Cardiac septum (tissue), 1 donor: ENCODE measurements at regions not wholly inside any gene's neighbourhood (a gene's known extent, or its start where the extent isn't known, plus 50 kb on each side); places are given as distances from the start of the nearest gene placed in this dataset.

ENCODE experiments used
- DNase-seq: peaks from one replicate; pipeline ENCODE4 v3.0.0-alpha.2; 2020; ENCODE audit warnings: low spot score
- intact Hi-C: fragments of 100-400 bp; cut with DNase I; formaldehyde crosslinking; loops from one replicate; pipeline ENCODE4 v1.14.0; 2022
- donor health status: DM: no; HTN: no; CAD: no.

DNA sequence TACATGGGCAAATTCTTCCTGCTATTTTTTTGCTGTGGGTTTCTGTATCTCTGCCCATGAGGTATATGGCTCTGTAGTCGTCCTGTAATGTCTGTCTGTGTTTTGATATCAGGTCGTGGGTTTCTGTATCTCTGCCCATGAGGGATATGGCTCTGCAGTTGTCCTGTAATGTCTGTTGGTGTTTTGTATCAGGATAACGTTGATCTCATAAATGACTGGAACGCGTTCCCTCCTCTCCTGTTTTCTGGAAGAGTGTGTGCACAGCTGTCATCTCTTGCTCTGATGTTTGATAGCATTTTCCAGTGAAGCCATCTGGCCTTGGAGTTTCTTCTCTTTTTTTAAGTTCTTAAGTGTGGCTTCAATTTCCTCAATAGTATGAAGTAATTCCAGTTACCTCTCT is 57.2 kb downstream of the SOX1 start:
- intact Hi-C loops, result no loop called here
- no peak for DNase-seq

DNA sequence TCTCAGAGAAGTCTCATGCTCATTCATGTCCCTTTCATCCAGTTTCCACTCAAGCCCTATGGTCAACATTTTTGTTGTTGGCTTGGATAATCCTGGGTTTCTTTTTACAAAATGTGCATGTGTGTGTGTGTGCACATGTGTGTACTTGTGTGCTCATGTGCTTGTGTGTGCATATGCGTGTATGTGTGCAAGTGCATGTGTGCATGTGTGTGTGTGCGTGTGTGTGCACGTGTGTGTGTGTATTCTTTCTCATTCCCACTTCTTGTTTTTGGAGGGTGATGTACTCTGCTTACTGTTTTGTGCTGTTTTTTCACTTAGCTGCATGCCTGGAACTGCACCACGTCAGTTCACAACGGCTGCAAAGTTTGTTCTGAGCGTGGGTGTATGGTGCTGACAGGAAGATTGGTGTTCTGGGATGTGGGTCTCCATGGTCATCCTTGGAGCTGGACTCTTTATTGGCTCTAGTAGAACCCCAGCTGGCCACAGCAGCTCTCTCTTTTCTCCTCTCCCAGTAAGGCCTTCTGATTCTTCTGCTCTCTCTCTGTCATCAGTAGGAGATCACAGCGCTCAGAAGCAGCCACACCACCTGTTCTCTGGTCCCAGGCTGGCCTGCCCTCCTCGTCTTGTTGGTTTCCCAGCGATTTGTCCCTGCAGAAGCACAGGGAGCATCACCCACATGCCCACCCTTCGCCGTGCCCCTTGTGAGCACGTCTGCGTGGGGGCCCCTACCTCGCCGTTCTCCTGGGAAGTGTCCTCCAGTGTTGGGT is 60.8 kb downstream of the SOX1 start:
- DNase-seq, result peak; percentile 57
- intact Hi-C loops, result no loop called here

DNA sequence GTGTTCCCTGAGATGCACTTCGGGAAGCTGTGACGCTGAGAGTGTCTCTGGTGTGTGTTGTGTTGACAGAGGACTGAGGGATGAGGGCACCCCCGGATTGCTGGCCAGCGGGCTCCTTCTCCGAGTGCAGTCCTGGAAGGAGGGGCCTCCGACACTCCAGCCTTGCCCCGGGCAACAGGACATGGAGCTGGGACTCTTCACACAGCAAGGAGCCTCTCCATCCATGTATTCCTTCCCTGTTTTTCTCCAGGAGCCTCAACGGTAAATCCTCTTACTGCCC is 61.3 kb downstream of the SOX1 start:
- intact Hi-C loops, result no loop called here
- no peak for DNase-seq

DNA sequence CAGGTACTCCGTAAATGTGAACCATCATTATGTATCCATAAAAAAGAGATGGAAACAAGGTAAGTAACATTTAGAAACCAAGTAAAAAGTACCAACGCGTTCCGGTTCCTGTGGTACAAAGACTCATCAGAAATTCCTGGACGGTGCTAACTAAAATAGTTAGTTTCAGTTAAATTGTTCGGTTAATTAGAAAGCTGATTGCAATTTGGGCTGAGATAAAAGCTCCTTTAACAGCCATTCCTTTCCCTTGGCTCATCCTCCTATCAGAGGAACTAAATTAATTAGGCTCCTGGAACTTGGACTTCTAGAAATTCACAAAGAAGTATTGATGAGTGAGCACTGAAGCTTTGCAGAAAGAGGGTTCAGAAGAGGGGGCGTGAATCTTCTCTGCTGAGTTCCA is 63.5 kb downstream of the SOX1 start:
- DNase-seq, result peak; percentile 20
- intact Hi-C loops, result no loop called here

DNA sequence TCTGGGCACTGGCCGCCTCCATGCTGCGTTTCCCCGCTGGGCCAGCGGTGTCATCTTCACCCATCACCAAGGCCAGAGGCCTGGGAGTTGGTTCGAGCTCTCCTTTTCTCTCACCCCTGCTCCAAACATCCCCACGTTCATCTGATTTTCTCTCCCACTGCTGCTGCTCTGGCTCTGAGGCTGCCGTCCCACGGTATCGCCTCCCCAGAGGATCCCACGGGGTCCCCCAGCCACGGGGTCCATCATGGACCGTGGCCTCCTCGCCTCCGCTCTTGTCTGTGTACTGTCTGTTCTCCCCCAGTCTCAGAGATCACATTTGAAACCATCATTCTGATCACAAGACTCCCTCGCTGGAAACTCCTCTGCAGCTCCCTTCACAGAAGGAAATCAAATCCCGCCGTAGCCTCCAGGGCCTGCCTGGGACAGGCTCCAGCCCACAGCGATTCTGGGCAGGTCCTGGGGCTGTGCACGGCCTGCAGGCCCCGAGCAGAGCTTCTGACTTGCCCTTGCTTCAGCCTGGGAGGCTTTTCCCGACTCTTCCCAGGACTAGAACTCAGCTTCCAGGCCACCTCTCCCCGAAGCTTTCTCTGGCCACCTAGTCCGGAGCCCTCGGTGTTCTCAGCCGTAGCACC is 64.2 kb downstream of the SOX1 start:
- peak; percentile 65 for DNase-seq
- intact Hi-C loops, result no loop called here

DNA sequence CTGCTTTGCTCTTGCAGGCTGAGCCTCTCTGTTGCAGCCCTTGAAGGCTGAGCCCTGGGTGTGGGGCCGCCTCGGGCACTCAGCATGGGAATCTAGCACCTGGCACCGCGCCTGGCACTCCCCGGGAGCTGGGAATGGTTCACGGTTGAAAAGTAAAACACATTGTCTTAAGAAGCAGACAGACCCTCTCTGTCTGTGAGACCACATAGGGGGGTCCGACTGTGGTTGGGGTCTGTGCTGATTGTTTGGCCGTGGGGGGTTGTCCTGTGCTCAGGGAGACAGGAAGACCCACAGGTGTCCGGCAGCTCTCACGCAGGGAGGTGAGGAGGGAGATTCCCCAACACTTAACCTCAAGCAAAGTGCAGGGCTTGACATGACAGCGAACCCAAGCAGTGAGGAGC is 64.8 kb downstream of the SOX1 start:
- intact Hi-C loops, result no loop called here
- DNase-seq, result no peak

DNA sequence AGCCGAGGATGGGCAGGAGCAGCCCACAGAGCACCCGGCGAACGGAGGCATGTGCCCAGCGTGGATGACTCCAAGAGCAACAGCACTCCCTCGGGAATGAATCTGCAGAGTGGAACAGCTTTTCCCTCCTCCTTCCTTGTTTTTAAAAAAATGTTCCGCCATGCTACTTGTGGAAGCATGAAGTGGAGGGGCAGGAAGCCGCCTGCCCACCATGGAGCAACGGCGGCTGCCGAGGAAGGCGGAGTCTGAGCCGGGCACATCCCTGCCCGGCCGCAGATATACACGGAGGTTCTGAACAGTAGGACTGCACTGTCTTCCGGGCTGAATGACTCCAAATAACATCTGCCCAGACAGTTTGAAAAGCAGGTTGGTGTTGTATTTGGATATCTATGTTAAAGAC is 65.2 kb downstream of the SOX1 start:
- peak; percentile 55 for DNase-seq
- intact Hi-C loops, result no loop called here

DNA sequence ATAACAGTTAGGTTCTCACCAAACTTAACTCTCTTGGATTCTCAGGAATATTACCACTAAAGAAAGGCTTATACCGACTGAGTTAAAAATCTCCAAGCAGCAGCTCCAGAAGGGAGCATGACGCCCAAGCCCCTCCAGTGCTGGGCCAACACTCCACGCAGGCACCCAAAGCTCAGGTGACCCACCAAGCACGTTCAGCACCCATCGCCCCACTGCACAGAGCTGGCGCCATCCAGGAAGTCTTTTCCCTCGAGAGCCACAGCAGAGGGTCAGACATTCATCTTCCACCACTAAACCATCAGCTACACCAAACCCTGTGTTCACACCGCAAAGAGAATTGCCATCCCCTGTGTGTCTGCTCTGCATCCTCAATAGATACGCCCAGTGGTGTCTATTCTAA is 65.7 kb downstream of the SOX1 start:
- no peak for DNase-seq
- intact Hi-C loops, result no loop called here

DNA sequence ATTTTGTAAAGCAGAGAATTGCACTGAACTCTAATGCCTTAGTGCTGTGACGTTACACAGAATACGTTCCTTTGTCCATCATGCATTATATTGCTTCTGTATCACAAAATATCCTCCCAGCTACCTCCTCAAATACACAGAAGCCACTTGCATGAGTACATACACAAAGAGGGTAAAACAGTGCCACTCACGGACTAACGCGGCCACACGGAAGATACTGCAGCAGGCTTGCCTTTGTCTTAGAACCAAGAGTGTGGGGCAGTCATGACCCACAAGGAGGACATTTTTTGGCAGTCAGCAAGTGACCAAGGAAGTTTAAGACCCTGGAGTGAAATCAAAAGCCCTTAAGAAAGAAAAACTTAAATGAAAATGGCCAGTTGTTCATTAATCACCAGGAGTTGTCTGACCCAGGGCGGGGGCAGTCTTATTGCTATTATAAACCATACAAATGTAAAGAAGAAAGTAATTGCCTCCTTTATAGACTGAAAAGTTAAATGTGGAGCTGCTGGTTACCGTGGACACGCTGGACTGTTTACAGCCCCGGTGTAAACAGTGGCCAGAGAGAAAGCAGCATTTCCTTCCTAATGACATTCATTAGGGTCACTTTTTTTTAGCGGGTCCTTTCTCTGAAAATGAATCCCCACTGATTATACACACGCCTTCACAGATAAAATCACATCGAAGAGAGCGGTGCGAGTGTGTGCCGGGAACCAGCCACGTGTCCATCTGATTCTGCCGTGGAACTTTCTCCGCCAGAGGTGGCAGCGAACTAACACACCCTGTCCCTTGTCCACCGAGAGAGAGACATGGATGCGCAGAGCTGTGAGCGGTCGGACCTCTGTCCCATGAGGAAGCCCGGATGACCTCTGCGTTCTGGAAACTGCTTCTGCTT is 66.8 kb downstream of the SOX1 start:
- peak; percentile 41 for DNase-seq
- intact Hi-C loops, result no loop called here

DNA sequence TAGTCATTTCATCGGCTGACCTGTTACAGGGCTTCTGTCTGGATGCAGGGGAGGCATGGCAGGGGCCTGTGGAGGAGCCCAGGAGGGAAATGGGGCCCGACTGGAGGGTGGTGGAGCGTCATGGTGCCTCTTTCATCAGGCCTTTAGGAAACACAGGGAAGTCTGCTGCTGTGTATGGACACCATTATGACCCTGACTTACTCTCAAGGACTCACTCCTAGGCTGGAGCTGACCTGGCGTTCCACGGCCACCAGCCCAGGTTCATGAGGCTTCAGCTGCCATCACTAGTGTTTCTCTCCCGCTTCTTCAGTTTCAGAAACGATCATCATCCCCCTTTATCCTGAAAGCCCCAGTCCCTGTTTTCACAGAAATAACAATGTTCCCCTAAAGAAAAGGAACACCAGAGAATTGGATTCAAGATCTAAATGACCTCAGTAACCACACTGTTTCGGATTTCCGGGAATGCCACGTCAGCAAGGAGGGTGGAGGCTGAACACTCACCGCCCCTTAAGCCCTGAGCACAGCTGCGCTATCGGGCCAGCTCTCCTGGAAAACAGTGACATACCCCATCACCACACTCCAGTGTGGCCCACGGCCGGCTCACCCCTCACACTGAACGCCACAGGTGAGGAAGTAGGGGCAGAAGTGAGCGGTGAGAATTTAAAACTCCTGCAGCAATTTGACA is 67.6 kb downstream of the SOX1 start:
- intact Hi-C loops, result no loop called here
- DNase-seq, result peak; percentile 22

DNA sequence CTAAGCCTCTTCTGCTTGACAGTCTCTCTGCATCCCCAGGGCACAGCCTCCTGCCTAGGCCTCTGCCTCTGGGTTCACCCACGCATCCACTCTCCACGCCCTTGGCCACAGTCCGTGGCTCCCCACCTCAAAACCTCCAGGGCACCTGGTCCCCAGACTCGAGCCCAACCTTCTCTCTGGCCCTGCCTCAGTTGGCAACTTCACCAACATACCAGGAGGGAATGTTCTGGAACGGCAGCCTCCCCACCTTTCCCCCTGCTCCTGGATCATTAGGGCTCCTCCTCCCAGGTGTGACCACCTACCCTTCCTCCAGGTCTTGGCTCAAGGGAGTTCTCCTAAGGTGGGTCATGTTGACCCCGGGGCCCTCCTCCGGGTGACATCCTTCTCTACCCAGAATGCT is 69.1 kb downstream of the SOX1 start:
- intact Hi-C loops, result no loop called here
- DNase-seq, result peak; percentile 35

DNA sequence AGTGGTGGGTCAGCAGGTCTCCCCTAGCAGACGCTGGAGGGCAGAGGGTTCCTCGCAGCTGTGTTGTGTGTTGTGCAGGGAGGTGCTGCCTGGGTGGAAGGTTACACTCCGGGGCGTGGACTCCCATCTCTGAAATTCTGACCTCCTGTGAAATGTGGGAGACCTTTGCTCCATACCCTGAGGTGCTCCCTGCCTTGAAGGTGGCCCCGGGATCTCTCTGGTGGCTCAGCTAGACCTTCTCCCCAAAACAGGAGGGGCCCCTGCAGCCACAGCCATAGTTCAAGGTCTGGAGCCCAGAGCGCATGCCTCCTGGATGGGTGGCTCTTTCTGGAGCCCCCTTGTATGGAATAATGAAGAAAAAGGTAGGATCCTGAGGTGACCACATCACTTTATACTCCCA is 70.2 kb downstream of the SOX1 start:
- peak; percentile 46 for DNase-seq
- intact Hi-C loops, result no loop called here

DNA sequence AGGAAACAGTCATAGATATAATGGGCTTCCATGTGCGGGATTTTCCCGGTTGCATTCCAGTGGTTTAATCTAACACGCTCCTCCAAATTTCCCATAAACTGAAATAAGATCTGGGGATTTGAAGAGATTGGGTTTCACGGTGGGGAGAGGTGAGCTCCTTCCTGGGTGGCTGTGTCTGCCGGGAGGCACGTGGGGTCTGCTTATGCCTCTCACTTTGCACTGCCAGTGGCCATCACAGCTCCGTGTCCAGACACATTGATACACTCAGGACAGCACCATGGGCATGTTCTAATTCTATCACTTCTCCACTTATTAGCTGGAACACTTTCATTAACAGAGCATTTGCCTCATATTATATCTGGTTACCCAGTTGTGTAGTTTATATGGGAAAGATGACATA is 73.4 kb downstream of the SOX1 start:
- DNase-seq, result peak; percentile 50
- intact Hi-C loops, result no loop called here

DNA sequence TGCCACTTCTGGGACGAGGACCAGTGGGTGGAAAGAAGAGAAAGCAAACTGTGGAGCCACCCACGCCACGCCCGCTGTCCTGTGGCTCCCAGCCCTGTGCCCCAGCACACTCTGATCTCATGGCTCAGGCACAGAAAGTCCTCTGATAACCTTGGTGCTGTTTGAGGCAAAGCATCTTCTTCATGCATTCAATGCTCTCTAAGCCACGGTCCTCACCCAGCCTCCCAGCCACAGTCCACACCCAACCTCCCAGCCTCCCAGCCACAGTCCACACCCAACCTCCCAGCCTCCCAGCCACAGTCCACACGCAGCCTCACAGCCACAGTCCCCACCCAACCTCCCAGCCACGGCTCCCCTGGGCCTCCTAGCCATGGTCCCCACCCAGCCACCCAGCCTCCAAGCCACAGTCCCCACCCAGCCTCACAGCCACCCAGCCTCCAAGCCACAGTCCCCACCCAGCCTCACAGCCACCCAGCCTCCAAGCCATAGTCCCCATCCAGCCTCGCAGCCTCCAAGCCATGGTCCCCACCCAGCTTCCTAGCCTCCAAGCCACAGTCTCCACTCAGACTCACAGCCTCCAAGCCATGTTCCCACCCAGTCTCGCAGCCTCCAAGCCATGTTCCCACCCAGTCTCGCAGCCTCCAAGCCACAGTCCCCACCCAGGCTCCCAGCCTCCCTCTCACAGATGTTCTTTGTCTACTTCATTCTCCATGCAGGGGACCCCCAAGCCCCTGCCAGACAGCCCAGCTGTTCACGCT is 74.9 kb downstream of the SOX1 start:
- intact Hi-C loops, result no loop called here
- peak; percentile 51 for DNase-seq

DNA sequence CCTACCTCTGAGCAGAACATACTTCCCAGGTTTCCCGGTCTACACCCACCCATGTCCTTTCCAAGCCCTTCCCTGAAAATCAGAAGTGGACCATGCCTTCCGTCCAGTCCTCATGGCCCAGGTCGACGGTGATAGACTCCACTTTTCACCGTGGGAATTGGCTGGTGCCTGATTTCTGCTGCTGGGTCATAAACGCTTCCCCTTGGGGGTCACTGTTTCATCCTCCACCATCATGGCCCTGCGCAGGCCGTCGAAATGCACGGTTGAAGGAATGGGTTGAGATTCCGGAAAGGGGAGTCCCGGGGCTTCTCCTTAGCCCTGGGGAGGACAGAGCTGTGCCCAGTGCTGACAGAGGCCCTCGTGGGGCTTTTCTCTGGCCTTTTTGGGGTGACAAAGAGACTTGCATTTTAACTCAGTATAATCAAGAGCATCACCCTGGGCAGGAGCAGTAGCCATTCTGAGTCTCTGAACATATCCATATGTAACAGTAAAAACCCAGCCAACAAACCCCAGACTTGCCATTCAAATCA is 75.5 kb downstream of the SOX1 start:
- DNase-seq, result peak; percentile 60
- intact Hi-C loops, result no loop called here

DNA sequence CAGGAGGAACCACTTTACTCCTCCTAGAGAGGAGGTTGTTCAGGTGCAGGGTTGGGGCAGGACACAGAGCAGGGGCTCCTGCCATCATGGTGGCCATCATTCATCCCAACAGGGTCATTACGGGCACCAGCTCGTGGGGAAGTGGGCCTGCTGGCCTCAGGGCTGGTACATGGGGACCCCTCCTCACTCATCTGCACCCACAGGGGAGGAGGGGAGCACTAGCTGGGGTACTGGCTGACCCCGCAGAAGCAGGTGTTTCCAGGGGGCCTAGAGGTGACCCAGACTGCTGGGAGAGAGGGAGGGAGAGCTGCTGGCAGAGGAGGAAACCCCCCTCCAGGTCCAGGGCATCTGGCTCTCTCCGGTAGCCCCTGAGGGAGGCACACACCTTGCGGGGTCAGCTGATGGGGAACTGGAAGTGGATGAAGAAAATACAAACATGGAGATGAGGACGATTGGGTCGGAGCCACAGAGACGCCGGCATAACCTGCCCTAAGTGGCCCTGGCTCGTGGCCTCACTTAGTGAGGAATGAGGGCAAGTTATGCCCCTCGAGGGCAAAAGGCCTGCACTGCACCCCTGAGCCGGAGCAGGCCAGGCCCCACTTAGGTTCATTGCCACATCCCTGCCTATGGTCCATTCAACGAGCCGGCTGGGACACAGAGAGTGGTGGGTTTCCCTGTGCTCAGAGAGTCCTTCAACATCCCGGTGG is 76.2 kb downstream of the SOX1 start:
- peak; percentile 73 for DNase-seq
- intact Hi-C loops, result no loop called here

DNA sequence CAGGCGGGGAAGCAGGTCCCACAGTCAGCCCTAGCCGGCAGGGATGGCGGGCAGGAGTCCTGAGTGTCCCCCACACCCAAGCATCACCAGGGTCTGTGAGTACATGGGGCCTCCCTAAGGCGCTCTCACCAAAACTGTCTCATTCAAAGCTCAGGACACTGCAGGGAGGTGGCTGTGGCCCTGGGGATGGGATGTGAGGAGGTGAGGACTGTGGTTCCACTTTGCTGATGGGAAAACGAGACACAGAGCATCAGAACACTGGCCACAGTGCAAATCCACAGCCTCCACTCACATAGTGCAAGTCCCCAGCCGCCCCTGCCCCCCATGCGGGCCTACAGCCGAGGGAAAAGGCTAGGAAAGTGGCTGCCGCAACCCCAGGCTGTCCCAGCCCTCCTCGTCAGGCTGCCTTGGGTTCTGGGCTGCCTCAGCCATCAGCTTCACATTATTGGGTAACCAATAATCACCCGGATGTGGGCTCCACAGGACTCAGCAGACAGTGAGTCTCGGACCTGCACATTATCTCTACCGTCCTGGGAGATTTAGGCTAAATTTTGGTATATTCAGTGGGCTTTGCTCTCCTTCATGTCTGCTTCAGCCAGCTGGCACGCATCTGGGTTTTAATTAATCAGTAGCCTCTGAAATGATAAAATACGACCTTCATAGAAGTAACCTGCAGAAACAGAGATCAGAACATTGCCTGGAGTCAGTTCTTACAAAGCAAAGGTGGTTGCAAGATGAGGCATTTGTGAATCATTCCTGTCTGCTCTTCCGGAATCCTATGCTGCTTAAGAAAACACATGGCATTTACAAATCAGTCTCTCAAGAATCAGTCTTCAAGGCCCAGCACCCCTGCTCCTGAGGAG is 77.0 kb downstream of the SOX1 start:
- peak; percentile 71 for DNase-seq
- intact Hi-C loops, result no loop called here
